ENCODE measurements at regions not wholly inside any gene's neighbourhood (a gene's known extent, or its start where the extent isn't known, plus 50 kb on each side); places are given as distances from the start of the nearest gene placed in this dataset.

DNA sequence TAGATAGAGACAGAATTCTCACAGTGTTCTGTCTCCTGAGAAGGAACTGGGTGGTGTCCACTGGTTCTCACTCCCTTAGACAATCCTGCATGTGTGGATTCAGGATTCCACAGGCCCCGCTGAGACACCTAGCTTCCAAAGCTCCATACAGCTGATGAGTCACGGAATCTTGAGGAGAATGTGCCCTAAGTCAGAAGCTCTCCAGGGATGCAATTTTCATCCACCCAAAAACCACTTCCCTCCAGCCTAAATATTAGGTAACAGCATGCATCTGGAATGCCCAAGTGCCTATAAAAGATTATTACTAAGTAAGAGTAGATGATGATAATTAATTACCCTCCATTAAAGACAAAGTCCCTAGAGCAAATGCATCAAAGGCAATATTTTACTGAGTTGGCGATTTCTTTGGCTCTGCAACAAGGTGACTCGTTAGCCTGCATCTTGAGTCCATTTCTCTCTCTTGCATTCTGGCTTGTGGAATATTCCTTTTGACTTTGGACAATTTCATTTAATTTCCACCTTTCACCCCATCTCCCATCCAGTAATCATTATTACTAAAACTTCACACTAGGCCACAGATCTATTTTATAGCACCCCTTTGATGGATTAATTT is 475.1 kb downstream of the TNS1 start:
- Mint-ChIP-seq H3K4me1 (no peaks in the 10 kb centered on the region), H3K9me3 (peaks cover 0 to 9% (median 0%) of the 10 kb centered on the region in 7 donors), H3K36me3 (peaks cover 0 to 2% of the 10 kb centered on the region in 2 donors), H3K27ac (no peak overlapping the region), H3K27me3 (peaks cover 0 to 7% (median 0%) of the 10 kb centered on the region in 3 donors), H3K4me3 (no peak overlapping the region)
- DNase-seq (no peak), ATAC-seq (ENCODE audit: low read depth in 2 of 2) (no peak)

DNA sequence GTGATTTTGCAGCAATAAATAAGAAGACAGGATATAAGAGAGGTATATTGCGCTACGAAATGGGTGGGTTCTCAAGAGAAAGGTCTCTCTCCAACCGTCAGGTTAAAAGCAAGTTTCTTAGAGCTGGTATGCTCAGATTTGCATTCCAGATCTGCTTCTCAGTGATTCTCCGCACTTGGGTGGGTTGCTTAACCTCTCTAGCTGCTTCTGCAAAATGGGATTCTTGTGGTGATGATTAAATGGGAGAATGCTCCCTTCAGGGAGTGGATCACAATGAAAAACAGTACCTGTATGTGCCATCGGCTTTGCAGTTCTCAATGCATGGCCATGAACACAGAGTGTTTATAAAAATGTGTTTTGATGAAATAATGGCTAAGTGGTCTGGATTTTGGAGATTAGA is 477.7 kb downstream of the TNS1 start:
- no peak overlapping the region for H3K27ac Mint-ChIP-seq
- H3K4me1 Mint-ChIP-seq: no peaks in the 10 kb centered on the region
- H3K4me3 Mint-ChIP-seq: no peak overlapping the region
- DNase-seq: no peak
- no peak for ATAC-seq (ENCODE audit: low read depth in 2 of 2)
- H3K36me3 Mint-ChIP-seq: no peaks in the 10 kb centered on the region
- peaks cover 0 to 5% (median 0%) of the 10 kb centered on the region in 3 donors for H3K27me3 Mint-ChIP-seq
- H3K9me3 Mint-ChIP-seq: peaks cover 0 to 3% (median 0%) of the 10 kb centered on the region in 7 donors

DNA sequence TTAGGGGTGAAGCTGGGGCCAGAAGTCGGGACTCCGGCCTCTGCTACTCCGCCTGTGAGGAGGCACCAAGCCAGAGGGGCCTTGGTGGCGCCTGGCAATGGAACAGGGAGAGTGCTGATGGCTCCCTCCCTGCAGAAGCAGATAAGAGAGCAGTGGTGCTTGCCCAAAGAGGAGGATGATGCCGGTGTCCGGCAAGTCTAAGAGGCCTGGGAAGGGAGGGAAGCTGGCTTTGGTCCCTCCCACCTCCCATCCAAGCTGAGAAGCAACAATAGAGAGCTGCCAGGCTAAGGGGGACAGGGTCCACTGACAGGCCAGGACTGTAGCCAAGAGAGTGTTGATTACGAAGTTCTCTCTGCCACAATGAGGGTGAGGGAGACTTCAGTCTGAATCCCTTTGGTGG is 479.5 kb downstream of the TNS1 start:
- Mint-ChIP-seq H3K4me3 (no peak overlapping the region), H3K4me1 (no peaks in the 10 kb centered on the region), H3K9me3 (peaks cover 0 to 3% (median 0%) of the 10 kb centered on the region in 7 donors), H3K27ac (no peak overlapping the region), H3K36me3 (no peaks in the 10 kb centered on the region), H3K27me3 (peaks cover 0 to 5% (median 0%) of the 10 kb centered on the region in 3 donors)
- DNase-seq (no peak), ATAC-seq (ENCODE audit: low read depth in 2 of 2) (no peak)

GRCh38 chr2:217521820-217522219 is 481.0 kb downstream of the TNS1 start:
- no peaks in the 10 kb centered on the region for H3K36me3 Mint-ChIP-seq
- no peak overlapping the region for H3K27ac Mint-ChIP-seq
- DNase-seq (no peak), ATAC-seq (ENCODE audit: low read depth in 2 of 2) (no peak)
- H3K9me3 Mint-ChIP-seq: no peaks in the 10 kb centered on the region
- no peak overlapping the region for H3K4me3 Mint-ChIP-seq
- H3K4me1 Mint-ChIP-seq: no peaks in the 10 kb centered on the region
- H3K27me3 Mint-ChIP-seq: peaks cover 0 to 12% (median 0%) of the 10 kb centered on the region in 3 donors

- Mint-ChIP-seq H3K9me3 (no peaks in the 10 kb centered on the region), H3K4me3 (no peak overlapping the region), H3K27me3 (peaks cover 0 to 19% (median 0%) of the 10 kb centered on the region in 3 donors), H3K36me3 (no peaks in the 10 kb centered on the region), H3K4me1 (no peaks in the 10 kb centered on the region), H3K27ac (no peak overlapping the region)
- DNase-seq (no peak), ATAC-seq (ENCODE audit: low read depth in 2 of 2) (no peak)
Measured at GRCh38 chr2:217520356-217521010, 482.3 kb downstream of the TNS1 start.

- DNase-seq (no peak), ATAC-seq (ENCODE audit: low read depth in 2 of 2) (no peak)
- H3K36me3 Mint-ChIP-seq: no peaks in the 10 kb centered on the region
- no peak overlapping the region for H3K27ac Mint-ChIP-seq
- no peak overlapping the region for H3K4me3 Mint-ChIP-seq
- H3K27me3 Mint-ChIP-seq: peaks cover 6 to 19% (median 10%) of the 10 kb centered on the region in 3 donors
- H3K4me1 Mint-ChIP-seq: no peaks in the 10 kb centered on the region
- no peaks in the 10 kb centered on the region for H3K9me3 Mint-ChIP-seq
Measured at GRCh38 chr2:217517402-217517801, 485.4 kb downstream of the TNS1 start.

- peaks cover 0 to 6% of the 10 kb centered on the region in 2 donors for H3K36me3 Mint-ChIP-seq
- peaks cover 18 to 32% (median 21%) of the 10 kb centered on the region in 3 donors for H3K27me3 Mint-ChIP-seq
- H3K27ac Mint-ChIP-seq: no peak overlapping the region
- no peaks in the 10 kb centered on the region for H3K9me3 Mint-ChIP-seq
- DNase-seq (no peak), ATAC-seq (ENCODE audit: low read depth in 2 of 2) (no peak)
- H3K4me3 Mint-ChIP-seq: no peak overlapping the region
- H3K4me1 Mint-ChIP-seq: peaks cover 0 to 2% (median 0%) of the 10 kb centered on the region in 3 donors
Measured at GRCh38 chr2:217515615-217516309, 487.0 kb downstream of the TNS1 start.

GRCh38 chr2:217513258-217513657 is 489.5 kb downstream of the TNS1 start:
- H3K27me3 Mint-ChIP-seq: peaks cover 21 to 45% (median 31%) of the 10 kb centered on the region in 3 donors
- ATAC-seq (ENCODE audit: low read depth in 2 of 2): no peak
- no peaks in the 10 kb centered on the region for H3K9me3 Mint-ChIP-seq

DNA sequence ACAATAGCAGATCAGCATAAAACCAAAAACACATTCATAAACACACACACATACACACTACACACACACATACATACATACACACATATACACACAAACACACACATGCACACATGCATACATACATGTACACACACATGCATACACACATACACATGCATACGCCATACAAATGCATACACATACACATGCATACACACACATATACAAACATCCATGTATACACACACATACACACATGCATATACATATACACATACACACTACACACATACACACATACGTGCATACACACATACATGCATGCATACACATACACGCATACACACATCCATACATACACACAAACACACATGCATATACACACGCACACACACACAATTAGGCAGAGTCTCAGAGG is 490.1 kb downstream of the TNS1 start:
- Mint-ChIP-seq H3K36me3 (peaks cover 0 to 8% of the 10 kb centered on the region in 2 donors), H3K9me3 (no peaks in the 10 kb centered on the region), H3K27me3 (peaks cover 21 to 44% (median 31%) of the 10 kb centered on the region in 3 donors), H3K4me3 (no peak overlapping the region), H3K27ac (no peak overlapping the region), H3K4me1 (peaks cover 0 to 2% (median 0%) of the 10 kb centered on the region in 3 donors)
- DNase-seq (no peak), ATAC-seq (ENCODE audit: low read depth in 2 of 2) (no peak)

More at GRCh38 chr2:217513258-217513657, 489.5 kb downstream of the TNS1 start:
- Mint-ChIP-seq H3K36me3 (peaks cover 0 to 8% of the 10 kb centered on the region in 2 donors), H3K27ac (no peak overlapping the region), H3K4me1 (peaks cover 0 to 2% (median 0%) of the 10 kb centered on the region in 3 donors), H3K4me3 (no peak overlapping the region)
- no peak for DNase-seq

- DNase-seq (no peak), ATAC-seq (ENCODE audit: low read depth in 2 of 2) (no peak)
- Mint-ChIP-seq H3K27me3 (peaks cover 21 to 41% (median 31%) of the 10 kb centered on the region in 3 donors), H3K36me3 (peaks cover 0 to 8% of the 10 kb centered on the region in 2 donors), H3K4me1 (peaks cover 0 to 2% (median 0%) of the 10 kb centered on the region in 3 donors), H3K9me3 (no peaks in the 10 kb centered on the region), H3K4me3 (no peak overlapping the region), H3K27ac (no peak overlapping the region)
Measured at GRCh38 chr2:217512259-217512658, 490.5 kb downstream of the TNS1 start.

DNA sequence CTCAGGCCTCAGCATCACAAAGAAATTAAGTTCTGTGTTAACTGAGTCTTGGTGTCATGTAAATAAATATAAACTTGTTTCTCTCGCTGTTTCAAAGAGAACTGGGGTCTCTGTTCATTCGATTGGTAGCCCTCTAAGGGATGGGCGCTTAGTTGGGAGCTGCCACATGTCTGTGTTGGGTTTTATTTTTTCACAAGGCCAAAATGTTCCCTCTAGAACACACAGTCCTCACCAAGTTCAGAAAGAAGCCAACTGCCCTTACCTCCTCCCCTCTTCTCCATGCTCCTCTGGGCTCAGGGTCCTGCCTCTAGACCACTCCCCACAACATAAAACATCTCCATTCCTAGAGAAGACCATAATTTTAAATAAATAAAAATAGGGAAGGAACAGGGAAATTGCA is 490.9 kb downstream of the TNS1 start:
- no peaks in the 10 kb centered on the region for H3K9me3 Mint-ChIP-seq
- DNase-seq (no peak), ATAC-seq (ENCODE audit: low read depth in 2 of 2) (no peak)
- H3K27ac Mint-ChIP-seq: peak overlapping the region in 1 of 6 donors; percentile 63
- H3K4me1 Mint-ChIP-seq: peaks cover 0 to 2% (median 0%) of the 10 kb centered on the region in 3 donors
- no peak overlapping the region for H3K4me3 Mint-ChIP-seq
- H3K36me3 Mint-ChIP-seq: peaks cover 0 to 8% of the 10 kb centered on the region in 2 donors
- peaks cover 21 to 41% (median 31%) of the 10 kb centered on the region in 3 donors for H3K27me3 Mint-ChIP-seq

GRCh38 chr2:217510771-217511291 is 492.0 kb downstream of the TNS1 start:
- Mint-ChIP-seq H3K27ac (peak overlapping the region in 1 of 6 donors; percentile 83), H3K36me3 (peaks cover 0 to 8% of the 10 kb centered on the region in 2 donors), H3K27me3 (peaks cover 24 to 36% (median 31%) of the 10 kb centered on the region in 3 donors), H3K4me1 (peaks cover 0 to 2% (median 0%) of the 10 kb centered on the region in 3 donors), H3K4me3 (no peak overlapping the region), H3K9me3 (no peaks in the 10 kb centered on the region)
- DNase-seq (no peak), ATAC-seq (ENCODE audit: low read depth in 2 of 2) (no peak)

DNA sequence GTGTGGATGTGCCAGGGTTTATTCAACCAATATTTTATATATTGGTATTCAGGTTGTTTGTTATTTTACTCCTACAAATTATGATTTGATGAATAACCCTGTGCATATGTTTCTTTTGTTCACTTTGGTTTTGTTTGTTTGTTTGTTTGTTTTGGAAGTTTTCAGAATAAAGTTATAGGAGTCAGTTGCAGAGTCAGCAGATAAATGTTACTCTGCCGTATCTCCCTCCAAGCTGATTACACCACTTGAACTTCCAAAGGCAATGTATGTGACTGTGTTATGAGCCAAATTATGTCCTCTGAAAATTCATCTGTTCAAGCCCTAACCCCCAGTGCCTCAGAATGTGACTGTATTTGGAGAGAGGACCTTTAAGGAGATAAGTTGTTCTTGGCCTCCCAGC is 497.5 kb downstream of the TNS1 start:
- Mint-ChIP-seq H3K9me3 (peaks cover 0 to 5% (median 0%) of the 10 kb centered on the region in 7 donors), H3K4me1 (no peaks in the 10 kb centered on the region), H3K4me3 (no peak overlapping the region), H3K27ac (no peak overlapping the region), H3K27me3 (peaks cover 3 to 12% (median 5%) of the 10 kb centered on the region in 3 donors), H3K36me3 (no peaks in the 10 kb centered on the region)
- ATAC-seq (ENCODE audit: low read depth in 2 of 2): no peak
- DNase-seq: no peak
